OCI-LY3 (cell line): ENCODE measurements at regions not wholly inside any gene's neighbourhood (a gene's known extent, or its start where the extent isn't known, plus 50 kb on each side); places are given as distances from the start of the nearest gene placed in this dataset.

Source experiments
- EZH2phosphoT487 ChIP-seq: fragments of 200-600 bp; shearing (Covaris generic); IDR thresholded peaks from 2 replicates; pipeline ENCODE4 v1.6.1; 2018; ENCODE audit warnings: antibody characterized with exemption, mixed run types, low read depth
- TF ChIP-seq, protein P1 (sequence below): fragments of 200-600, 300-600 bp; sonication (generic); IDR thresholded peaks from 2 replicates; pipeline ENCODE4 v1.5.1; 2014; ENCODE audit warnings: antibody characterized with exemption, low read length, low read depth

DNA sequence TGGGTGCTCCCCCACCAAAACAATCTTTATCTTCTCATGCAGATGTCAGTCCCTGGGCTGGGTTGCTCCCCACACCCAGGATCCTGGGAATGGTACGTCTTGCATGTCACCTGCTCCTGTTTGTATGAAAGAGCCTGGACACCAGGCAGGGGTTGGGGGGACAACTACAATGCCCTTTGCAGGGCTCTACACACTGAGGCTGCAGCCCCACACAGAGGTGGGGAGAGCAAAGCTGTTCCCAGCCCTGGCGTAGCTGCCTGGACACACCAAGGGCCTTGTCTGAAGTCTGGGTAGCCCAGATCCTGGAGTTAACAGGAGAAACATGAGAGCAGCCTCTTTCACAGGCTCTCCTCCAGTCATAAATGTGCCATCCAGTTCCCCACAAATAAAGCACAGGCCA lies 61.2 kb upstream of the TMEM72 start:
- TF ChIP-seq, protein P1, sequence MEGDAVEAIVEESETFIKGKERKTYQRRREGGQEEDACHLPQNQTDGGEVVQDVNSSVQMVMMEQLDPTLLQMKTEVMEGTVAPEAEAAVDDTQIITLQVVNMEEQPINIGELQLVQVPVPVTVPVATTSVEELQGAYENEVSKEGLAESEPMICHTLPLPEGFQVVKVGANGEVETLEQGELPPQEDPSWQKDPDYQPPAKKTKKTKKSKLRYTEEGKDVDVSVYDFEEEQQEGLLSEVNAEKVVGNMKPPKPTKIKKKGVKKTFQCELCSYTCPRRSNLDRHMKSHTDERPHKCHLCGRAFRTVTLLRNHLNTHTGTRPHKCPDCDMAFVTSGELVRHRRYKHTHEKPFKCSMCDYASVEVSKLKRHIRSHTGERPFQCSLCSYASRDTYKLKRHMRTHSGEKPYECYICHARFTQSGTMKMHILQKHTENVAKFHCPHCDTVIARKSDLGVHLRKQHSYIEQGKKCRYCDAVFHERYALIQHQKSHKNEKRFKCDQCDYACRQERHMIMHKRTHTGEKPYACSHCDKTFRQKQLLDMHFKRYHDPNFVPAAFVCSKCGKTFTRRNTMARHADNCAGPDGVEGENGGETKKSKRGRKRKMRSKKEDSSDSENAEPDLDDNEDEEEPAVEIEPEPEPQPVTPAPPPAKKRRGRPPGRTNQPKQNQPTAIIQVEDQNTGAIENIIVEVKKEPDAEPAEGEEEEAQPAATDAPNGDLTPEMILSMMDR, result no peak
- no peak for TF ChIP-seq EZH2phosphoT487
